ENCODE measurements at regions not wholly inside any gene's neighbourhood (a gene's known extent, or its start where the extent isn't known, plus 50 kb on each side); places are given as distances from the start of the nearest gene placed in this dataset.

DNA sequence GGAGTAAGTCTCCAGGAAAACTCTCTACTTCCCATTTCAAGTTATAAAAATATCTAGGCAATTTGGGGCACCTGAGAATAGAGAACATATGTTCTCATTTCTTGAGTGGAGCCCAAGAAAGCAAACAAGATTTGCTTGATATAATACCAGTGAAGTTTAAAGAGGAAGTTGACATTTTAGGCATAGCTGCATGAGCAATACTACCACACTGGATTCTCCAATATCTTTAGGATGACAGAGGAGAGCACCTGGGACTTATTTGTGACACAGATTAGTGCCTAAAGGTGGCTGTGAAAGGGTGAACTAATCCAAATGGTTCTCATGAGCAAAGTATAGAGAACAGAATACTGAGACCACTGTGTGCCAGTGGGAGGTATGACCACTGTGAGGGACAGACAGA lies 423.5 kb upstream of the RIOK2 start:
- Histone ChIP-seq H3K27ac (replicated peaks) (no peak overlapping the region), H3K27me3 (ENCODE audit: insufficient read depth, poor library complexity, severe bottlenecking) (no peaks in the 10 kb centered on the region), H3K4me3 (replicated peaks; ENCODE audit: insufficient read depth, low read length) (no peak overlapping the region)
- no peak for DNase-seq (ENCODE audit: low read depth in 1 of 2, low spot score in 1 of 2)
- no peak for TF ChIP-seq POLR2AphosphoS5 (IDR thresholded peaks at IDR 0.05; ENCODE audit: low read depth)
- TF ChIP-seq REST (IDR thresholded peaks at IDR 0.05; ENCODE audit: insufficient replicate concordance, low read depth), result no peak
- TF ChIP-seq, protein P1, sequence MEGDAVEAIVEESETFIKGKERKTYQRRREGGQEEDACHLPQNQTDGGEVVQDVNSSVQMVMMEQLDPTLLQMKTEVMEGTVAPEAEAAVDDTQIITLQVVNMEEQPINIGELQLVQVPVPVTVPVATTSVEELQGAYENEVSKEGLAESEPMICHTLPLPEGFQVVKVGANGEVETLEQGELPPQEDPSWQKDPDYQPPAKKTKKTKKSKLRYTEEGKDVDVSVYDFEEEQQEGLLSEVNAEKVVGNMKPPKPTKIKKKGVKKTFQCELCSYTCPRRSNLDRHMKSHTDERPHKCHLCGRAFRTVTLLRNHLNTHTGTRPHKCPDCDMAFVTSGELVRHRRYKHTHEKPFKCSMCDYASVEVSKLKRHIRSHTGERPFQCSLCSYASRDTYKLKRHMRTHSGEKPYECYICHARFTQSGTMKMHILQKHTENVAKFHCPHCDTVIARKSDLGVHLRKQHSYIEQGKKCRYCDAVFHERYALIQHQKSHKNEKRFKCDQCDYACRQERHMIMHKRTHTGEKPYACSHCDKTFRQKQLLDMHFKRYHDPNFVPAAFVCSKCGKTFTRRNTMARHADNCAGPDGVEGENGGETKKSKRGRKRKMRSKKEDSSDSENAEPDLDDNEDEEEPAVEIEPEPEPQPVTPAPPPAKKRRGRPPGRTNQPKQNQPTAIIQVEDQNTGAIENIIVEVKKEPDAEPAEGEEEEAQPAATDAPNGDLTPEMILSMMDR (IDR thresholded peaks at IDR 0.05; ENCODE audit: insufficient read depth, low read length), result no peak
- no peak for TF ChIP-seq GABPA (IDR thresholded peaks at IDR 0.05; ENCODE audit: low read depth)
- no peak for TF ChIP-seq SPI1 (IDR thresholded peaks at IDR 0.05; ENCODE audit: borderline replicate concordance, low read depth)

DNA sequence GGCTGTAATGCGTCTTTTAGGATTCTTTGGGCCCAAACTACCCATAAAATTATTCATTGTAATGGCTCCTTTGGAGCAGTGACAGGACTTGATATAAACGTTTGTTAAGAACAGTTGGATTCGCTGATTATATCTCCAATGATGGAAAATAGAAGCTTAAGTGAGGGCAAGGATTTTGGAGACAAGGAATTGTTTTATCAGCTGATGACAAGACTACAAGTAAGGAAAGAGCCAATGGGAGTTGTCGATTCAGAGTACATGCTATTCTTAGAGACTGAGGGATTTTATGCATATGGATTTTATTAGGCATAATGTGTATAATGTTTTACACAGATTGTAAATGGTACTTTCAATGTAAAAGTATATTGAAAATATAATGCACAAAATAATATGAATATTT lies 425.5 kb upstream of the RIOK2 start:
- Histone ChIP-seq H3K4me3 (replicated peaks; ENCODE audit: insufficient read depth, low read length) (no peak overlapping the region), H3K27me3 (ENCODE audit: insufficient read depth, poor library complexity, severe bottlenecking) (no peaks in the 10 kb centered on the region), H3K27ac (replicated peaks) (no peak overlapping the region)
- no peak for DNase-seq (ENCODE audit: low read depth in 1 of 2, low spot score in 1 of 2)
- no peak for TF ChIP-seq REST (IDR thresholded peaks at IDR 0.05; ENCODE audit: insufficient replicate concordance, low read depth)
- TF ChIP-seq GABPA (IDR thresholded peaks at IDR 0.05; ENCODE audit: low read depth), result no peak

DNA sequence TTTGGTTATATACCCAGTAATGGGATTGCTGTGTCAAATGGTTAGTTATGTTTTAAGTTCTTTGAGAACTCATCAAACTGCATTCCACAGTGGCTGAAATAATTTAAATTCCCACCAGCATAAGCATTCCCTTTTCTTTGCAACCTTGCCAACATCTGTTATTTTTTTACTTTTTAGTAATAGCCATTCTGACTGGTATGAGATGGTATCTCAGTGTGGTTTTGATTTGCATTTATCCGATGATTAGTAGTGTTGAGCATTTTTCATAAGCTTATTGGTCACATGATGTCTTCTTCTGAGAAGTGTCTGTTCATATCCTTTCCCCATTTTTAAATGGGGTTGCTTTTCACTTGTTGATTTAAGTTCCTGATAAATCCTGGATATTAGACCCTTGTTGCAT lies 435.7 kb upstream of the RIOK2 start:
- H3K4me3 ChIP-seq (replicated peaks; ENCODE audit: insufficient read depth, low read length), result no peak overlapping the region
- H3K27me3 ChIP-seq (ENCODE audit: insufficient read depth, poor library complexity, severe bottlenecking), result no peaks in the 10 kb centered on the region
- TF ChIP-seq SPI1 (IDR thresholded peaks at IDR 0.05; ENCODE audit: borderline replicate concordance, low read depth) (no peak), POLR2AphosphoS5 (IDR thresholded peaks at IDR 0.05; ENCODE audit: low read depth) (no peak), REST (IDR thresholded peaks at IDR 0.05; ENCODE audit: insufficient replicate concordance, low read depth) (no peak), GABPA (IDR thresholded peaks at IDR 0.05; ENCODE audit: low read depth) (no peak)
- TF ChIP-seq, protein P1 (IDR thresholded peaks at IDR 0.05; ENCODE audit: insufficient read depth, low read length), result no peak
- DNase-seq (ENCODE audit: low read depth in 1 of 2, low spot score in 1 of 2), result no peak
- no peak overlapping the region for H3K27ac ChIP-seq (replicated peaks)

DNA sequence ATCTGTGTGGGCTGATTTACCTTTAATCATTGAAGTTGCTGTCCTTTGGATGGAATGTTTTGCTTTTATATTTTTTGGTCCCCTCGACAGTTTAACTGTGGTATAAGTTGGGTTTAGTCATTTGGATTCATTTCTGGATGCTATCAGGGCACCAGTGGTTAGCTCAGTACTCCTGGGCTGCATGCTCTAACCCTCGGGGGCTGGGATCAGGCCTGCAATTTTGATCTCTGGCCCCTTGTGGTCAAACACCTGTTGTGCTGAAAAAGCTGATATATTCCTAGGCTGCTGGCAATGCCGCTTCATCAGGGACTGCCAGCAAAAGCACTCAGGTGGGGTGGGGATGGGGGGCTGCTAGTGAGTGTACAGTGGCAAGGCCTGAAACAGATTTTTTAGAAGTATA lies 440.4 kb upstream of the RIOK2 start:
- TF ChIP-seq POLR2AphosphoS5 (IDR thresholded peaks at IDR 0.05; ENCODE audit: low read depth), result no peak
- TF ChIP-seq, protein P1 (IDR thresholded peaks at IDR 0.05; ENCODE audit: insufficient read depth, low read length), result no peak
- TF ChIP-seq REST (IDR thresholded peaks at IDR 0.05; ENCODE audit: insufficient replicate concordance, low read depth), result no peak
- no peak for TF ChIP-seq GABPA (IDR thresholded peaks at IDR 0.05; ENCODE audit: low read depth)
- no peak for TF ChIP-seq SPI1 (IDR thresholded peaks at IDR 0.05; ENCODE audit: borderline replicate concordance, low read depth)
- no peak overlapping the region for H3K4me3 ChIP-seq (replicated peaks; ENCODE audit: insufficient read depth, low read length)
- H3K27me3 ChIP-seq (ENCODE audit: insufficient read depth, poor library complexity, severe bottlenecking), result no peaks in the 10 kb centered on the region
- no peak overlapping the region for H3K27ac ChIP-seq (replicated peaks)
- no peak for DNase-seq (ENCODE audit: low read depth in 1 of 2, low spot score in 1 of 2)
